Kidney (tissue), 13 donors: ENCODE measurements at regions not wholly inside any gene's neighbourhood (a gene's known extent, or its start where the extent isn't known, plus 50 kb on each side); places are given as distances from the start of the nearest gene placed in this dataset.

Experiments
- DNase-seq, 5 donors: peaks; one replicate each; pipeline ENCODE4 v3.0.0-alpha.2; 2013 to 2020
- FAIRE-seq: peaks from 2 replicates; lab custom pipeline; 2012; peaks lifted over from hg19 to GRCh38; lab: Jason Lieb, UNC
- H3K27ac ChIP-seq, 2 donors: one replicate each; pipeline ENCODE4 v1.7.0; 2013; ENCODE audit warnings: low read depth in 2 of 2, low read length in 2 of 2, inconsistent platforms in 1 of 2
- H3K27me3 ChIP-seq: one replicate; pipeline ENCODE4 v1.7.1; 2013; ENCODE audit warnings: low read length, inconsistent platforms; ENCODE audit not compliant: control insufficient read depth, insufficient read depth
- H3K36me3 ChIP-seq, 3 donors: one replicate each; pipeline versions ENCODE4 v1.7.0 to v1.7.1; 2013; ENCODE audit warnings: low read length in 3 of 3, control low read depth in 1 of 3, inconsistent platforms in 1 of 3; ENCODE audit not compliant: insufficient read depth in 3 of 3, control insufficient read depth in 2 of 3
- H3K4me1 ChIP-seq, 3 donors: one replicate each; pipeline versions ENCODE4 v1.7.0 to v1.7.1; 2013; ENCODE audit warnings: low read length in 3 of 3, inconsistent platforms in 1 of 3, low read depth in 1 of 3; ENCODE audit not compliant: control insufficient read depth in 2 of 3, insufficient read depth in 2 of 3
- H3K4me3 ChIP-seq, 3 donors: one replicate each; pipeline versions ENCODE4 v1.7.0 to v1.8.1; 2013; ENCODE audit warnings: low read length in 3 of 3, control low read depth in 1 of 3, inconsistent platforms in 1 of 3
- H3K9ac ChIP-seq, 3 donors: one replicate each; pipeline versions ENCODE4 v1.7.0 to v1.7.1; 2013; ENCODE audit warnings: low read length in 3 of 3, control low read depth in 1 of 3, inconsistent platforms in 1 of 3
- H3K9me3 ChIP-seq, 3 donors: one replicate each; pipeline versions ENCODE4 v1.7.0 to v1.7.1; 2013; ENCODE audit warnings: low read length in 3 of 3, control low read depth in 1 of 3, inconsistent platforms in 1 of 3; ENCODE audit not compliant: control insufficient read depth in 2 of 3, insufficient read depth in 1 of 3
- intact Hi-C: fragments of 100-400 bp; cut with DNase I; formaldehyde crosslinking; loops from one replicate; pipeline ENCODE4 v1.11.1; 2022
- TF ChIP-seq, protein P1 (sequence below): IDR thresholded peaks from 3 replicates; pipeline ENCODE4 v1.5.1; 2012; ENCODE audit warnings: mild to moderate bottlenecking, moderate library complexity, borderline replicate concordance; ENCODE audit not compliant: insufficient read depth; ENCODE audit errors: extremely low read depth
- donor health status: control.
- donor health status: control.
- donor health status: control.
- donor health status: control.
- donor health status: control.
- donor health status: DM: yes; HTN: yes; CAD: no.
- donor health status: Normal renal cell carcinoma (clear cell type).

DNA sequence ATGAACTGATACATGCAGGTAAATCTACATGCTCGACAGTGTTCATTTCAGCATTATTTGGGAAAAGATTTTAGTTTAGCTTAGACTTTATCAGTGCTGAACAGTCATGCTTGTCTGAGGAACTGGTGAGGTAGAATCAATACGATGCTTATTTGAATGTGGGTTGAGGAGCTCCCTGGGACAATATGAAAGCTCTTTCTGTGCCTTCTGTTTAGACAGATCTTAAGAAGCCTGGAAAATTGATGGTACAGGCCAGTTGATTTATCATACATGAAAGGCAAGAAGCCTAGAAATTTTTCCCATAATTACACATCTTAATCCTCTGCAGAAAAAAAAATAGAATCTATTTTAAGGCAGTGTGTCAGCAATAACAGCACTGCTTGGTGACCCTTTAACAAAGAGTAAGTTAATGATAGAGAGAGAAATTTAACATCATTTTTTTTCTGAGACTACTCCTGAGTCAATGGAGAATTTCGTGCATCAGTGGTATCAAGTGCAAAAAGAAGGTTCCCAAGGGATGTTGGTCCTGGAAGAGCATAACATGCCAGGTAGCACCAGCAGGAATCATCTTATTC, 252.2 kb upstream of the CDH20 start:
- Histone ChIP-seq H3K4me1 (no peaks in the 10 kb centered on the region), H3K9me3 (no peaks in the 10 kb centered on the region), H3K9ac (no peak overlapping the region), H3K4me3 (no peak overlapping the region), H3K36me3 (no peaks in the 10 kb centered on the region), H3K27ac (no peak overlapping the region), H3K27me3 (no peaks in the 10 kb centered on the region)
- intact Hi-C loops: no loop called here
- no peak for DNase-seq
- TF ChIP-seq, protein P1, sequence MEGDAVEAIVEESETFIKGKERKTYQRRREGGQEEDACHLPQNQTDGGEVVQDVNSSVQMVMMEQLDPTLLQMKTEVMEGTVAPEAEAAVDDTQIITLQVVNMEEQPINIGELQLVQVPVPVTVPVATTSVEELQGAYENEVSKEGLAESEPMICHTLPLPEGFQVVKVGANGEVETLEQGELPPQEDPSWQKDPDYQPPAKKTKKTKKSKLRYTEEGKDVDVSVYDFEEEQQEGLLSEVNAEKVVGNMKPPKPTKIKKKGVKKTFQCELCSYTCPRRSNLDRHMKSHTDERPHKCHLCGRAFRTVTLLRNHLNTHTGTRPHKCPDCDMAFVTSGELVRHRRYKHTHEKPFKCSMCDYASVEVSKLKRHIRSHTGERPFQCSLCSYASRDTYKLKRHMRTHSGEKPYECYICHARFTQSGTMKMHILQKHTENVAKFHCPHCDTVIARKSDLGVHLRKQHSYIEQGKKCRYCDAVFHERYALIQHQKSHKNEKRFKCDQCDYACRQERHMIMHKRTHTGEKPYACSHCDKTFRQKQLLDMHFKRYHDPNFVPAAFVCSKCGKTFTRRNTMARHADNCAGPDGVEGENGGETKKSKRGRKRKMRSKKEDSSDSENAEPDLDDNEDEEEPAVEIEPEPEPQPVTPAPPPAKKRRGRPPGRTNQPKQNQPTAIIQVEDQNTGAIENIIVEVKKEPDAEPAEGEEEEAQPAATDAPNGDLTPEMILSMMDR: no peak
- FAIRE-seq: no peak

GRCh38 chr18:61082976-61083630, 250.1 kb upstream of the CDH20 start:
- intact Hi-C loops: no loop called here
- DNase-seq (no peak), FAIRE-seq (no peak)
- no peaks in the 10 kb centered on the region for H3K36me3 ChIP-seq
- H3K4me3 ChIP-seq: no peak overlapping the region
- H3K9ac ChIP-seq: no peak overlapping the region
- no peaks in the 10 kb centered on the region for H3K9me3 ChIP-seq
- TF ChIP-seq, protein P1: no peak
- no peaks in the 10 kb centered on the region for H3K4me1 ChIP-seq
- no peak overlapping the region for H3K27ac ChIP-seq
- no peaks in the 10 kb centered on the region for H3K27me3 ChIP-seq

DNA sequence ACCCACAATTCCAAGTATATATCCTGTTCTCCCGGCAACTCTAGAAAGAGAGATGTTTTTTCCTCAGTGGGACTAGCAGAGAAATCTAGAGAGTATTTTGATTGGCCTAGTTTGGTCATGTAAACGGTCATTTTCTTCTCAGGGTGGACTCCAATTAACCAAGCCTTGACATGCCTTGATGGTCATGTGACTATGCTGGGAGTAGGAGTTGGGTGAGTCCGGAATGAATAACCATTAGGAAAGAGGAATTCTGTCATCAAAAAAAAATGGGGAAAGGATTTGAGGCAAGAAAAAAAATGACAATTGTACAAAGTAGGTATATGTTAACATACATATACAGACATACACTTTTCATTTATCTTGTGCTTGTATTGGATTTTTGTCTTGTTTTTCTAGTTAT, 248.2 kb upstream of the CDH20 start:
- H3K4me3 ChIP-seq: no peak overlapping the region
- H3K9me3 ChIP-seq: no peaks in the 10 kb centered on the region
- no peak for DNase-seq
- H3K27ac ChIP-seq: no peak overlapping the region
- no peak for FAIRE-seq
- H3K27me3 ChIP-seq: no peaks in the 10 kb centered on the region
- no peak overlapping the region for H3K9ac ChIP-seq
- no peaks in the 10 kb centered on the region for H3K36me3 ChIP-seq
- intact Hi-C loops: no loop called here
- H3K4me1 ChIP-seq: no peaks in the 10 kb centered on the region
- TF ChIP-seq, protein P1: no peak
